Mammary epithelial cell (primary cell): ENCODE measurements at regions not wholly inside any gene's neighbourhood (a gene's known extent, or its start where the extent isn't known, plus 50 kb on each side); places are given as distances from the start of the nearest gene placed in this dataset.

Source experiments
- EZH2 ChIP-seq: IDR thresholded peaks from 2 replicates; pipeline ENCODE4 v1.6.1; 2012; ENCODE audit warnings: low read length, inconsistent platforms, borderline replicate concordance
- TF ChIP-seq, protein P1 (sequence below), 2 donors: IDR thresholded peaks in 1 of 2; conservative IDR thresholded peaks in 1 of 2; 2 replicates each; pipeline ENCODE4 v1.5.1; 2011 to 2012; ENCODE audit warnings: inconsistent platforms in 2 of 2, low read length in 2 of 2, mild to moderate bottlenecking in 2 of 2, control low read depth in 1 of 2, low read depth in 1 of 2; ENCODE audit not compliant: insufficient read depth in 1 of 2; ENCODE audit errors: extremely low read depth in 1 of 2

DNA sequence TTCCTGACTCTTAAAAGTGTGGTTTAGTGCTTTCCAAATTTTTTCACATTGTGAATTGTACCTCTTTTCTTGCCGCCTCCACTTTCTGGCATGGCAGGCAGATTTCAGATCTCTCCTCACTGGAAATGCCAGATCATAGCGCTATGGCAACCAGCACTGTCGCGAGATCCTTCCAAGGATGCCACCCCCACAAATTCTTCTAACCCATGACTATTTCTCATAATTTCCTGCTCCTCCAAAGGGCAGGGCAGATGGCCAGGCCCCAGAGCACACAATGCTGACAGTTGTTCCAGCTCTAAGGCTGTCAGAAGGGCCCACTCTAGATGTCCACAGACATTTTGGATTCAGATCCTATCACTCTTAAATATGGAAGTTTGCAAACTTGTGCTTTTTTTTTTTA is 446.2 kb upstream of the RIOK2 start:
- TF ChIP-seq, protein P1, sequence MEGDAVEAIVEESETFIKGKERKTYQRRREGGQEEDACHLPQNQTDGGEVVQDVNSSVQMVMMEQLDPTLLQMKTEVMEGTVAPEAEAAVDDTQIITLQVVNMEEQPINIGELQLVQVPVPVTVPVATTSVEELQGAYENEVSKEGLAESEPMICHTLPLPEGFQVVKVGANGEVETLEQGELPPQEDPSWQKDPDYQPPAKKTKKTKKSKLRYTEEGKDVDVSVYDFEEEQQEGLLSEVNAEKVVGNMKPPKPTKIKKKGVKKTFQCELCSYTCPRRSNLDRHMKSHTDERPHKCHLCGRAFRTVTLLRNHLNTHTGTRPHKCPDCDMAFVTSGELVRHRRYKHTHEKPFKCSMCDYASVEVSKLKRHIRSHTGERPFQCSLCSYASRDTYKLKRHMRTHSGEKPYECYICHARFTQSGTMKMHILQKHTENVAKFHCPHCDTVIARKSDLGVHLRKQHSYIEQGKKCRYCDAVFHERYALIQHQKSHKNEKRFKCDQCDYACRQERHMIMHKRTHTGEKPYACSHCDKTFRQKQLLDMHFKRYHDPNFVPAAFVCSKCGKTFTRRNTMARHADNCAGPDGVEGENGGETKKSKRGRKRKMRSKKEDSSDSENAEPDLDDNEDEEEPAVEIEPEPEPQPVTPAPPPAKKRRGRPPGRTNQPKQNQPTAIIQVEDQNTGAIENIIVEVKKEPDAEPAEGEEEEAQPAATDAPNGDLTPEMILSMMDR (conservative IDR thresholded peaks at IDR 0.05 in 1 of 2, IDR thresholded peaks at IDR 0.05 in 1 of 2; ENCODE audit: extremely low read depth in 1 of 2, insufficient read depth in 1 of 2, low read depth in 1 of 2, low read length in 2 of 2) = no peak
- TF ChIP-seq EZH2 = no peak
